ENCODE measurements at regions not wholly inside any gene's neighbourhood (a gene's known extent, or its start where the extent isn't known, plus 50 kb on each side); places are given as distances from the start of the nearest gene placed in this dataset.

DNA sequence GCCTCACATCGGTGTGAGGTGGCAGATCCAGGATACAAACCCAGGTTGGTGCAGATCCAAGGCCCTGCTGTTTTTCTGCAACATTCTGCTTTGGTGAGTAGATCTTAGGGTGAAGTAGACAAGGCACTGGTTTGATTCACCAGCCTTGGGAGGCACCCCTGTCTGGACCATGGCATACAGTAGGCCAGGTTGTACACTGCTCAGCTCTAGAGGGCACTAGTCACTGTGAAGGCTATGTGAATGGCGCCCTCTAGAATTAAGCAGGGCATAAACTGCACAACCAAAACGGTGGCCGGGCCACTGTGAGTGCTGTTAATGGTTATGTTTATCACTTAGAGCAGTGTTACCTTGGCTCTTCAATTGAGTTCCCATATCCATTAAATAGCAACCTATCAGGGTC lies 280.6 kb upstream of the PWP1 start:
- TF ChIP-seq, protein P1, sequence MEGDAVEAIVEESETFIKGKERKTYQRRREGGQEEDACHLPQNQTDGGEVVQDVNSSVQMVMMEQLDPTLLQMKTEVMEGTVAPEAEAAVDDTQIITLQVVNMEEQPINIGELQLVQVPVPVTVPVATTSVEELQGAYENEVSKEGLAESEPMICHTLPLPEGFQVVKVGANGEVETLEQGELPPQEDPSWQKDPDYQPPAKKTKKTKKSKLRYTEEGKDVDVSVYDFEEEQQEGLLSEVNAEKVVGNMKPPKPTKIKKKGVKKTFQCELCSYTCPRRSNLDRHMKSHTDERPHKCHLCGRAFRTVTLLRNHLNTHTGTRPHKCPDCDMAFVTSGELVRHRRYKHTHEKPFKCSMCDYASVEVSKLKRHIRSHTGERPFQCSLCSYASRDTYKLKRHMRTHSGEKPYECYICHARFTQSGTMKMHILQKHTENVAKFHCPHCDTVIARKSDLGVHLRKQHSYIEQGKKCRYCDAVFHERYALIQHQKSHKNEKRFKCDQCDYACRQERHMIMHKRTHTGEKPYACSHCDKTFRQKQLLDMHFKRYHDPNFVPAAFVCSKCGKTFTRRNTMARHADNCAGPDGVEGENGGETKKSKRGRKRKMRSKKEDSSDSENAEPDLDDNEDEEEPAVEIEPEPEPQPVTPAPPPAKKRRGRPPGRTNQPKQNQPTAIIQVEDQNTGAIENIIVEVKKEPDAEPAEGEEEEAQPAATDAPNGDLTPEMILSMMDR (conservative IDR thresholded peaks at IDR 0.05 in 1 of 2, IDR thresholded peaks at IDR 0.05 in 1 of 2; ENCODE audit: low read depth in 1 of 2, low read length in 2 of 2) = peak; percentile 22 to 46
- TF ChIP-seq EZH2 (IDR thresholded peaks at IDR 0.05; ENCODE audit: low read length, missing control alignments) = no peak

Data from fibroblast of lung (primary cell).